ENCODE measurements at regions not wholly inside any gene's neighbourhood (a gene's known extent, or its start where the extent isn't known, plus 50 kb on each side); places are given as distances from the start of the nearest gene placed in this dataset.

DNA sequence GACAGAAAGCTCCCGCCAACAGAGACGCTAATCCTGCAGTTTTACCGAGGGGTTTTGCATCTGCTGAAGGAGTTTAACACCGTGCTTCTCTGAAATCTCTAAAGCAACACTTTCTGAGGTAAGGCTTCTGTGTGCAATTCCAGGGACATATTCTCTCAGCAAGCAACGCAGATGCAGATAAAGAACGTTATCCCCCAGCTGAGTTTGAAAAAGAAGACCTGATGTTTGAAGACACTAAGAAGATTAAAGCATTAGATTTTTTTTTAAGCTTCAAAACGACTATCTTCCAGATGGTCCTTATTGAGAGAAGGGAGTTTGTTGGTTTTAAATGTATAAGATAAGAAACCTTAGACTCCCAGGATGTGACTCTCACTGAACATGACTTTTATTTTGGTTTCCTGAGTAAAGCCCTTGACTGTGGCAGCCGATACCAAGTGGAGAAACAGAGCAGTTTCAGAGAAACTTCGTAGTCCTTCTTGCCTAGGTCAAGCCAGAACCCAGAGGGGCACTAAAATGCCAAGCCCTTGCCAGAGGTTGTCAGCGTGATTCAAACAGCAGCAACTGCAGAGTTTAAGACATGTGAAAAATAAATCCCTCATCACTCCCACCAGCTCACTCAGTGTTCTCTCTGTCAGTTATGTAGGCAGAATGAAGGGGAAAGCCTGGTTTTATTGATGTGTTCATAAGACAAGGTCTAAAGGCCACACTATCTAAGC is 353.3 kb upstream of the CNR1 start:
- H3K4me2 ChIP-seq (ENCODE audit: low read length), result no peak overlapping the region
- no peaks in the 10 kb centered on the region for H3K9me2 ChIP-seq (replicated peaks; ENCODE audit: control insufficient read depth, low read length)

DNA sequence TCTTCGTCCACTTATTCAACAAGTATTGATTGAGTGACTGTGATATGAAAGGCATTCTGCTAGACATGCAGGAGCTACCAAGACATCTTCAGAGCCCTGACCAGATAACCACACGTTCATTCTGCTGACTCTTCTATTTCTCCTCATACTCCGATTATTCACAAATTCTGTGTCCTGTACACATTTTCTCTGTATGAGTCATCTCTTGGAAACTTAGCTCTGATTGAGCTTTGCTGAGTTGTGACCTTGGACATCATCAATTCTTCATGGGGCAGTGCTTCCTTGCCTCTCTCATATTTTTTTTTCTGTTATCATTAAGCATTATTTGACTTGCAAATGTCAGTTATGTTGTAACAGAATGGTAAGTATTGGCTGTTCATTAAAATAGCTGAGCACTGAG is 351.6 kb upstream of the CNR1 start:
- Histone ChIP-seq H4K20me1 (ENCODE audit: control insufficient read depth, insufficient read depth, low read depth, low read length) (no peaks in the 10 kb centered on the region), H3K9me3 (ENCODE audit: control insufficient read depth, insufficient read depth, low read length) (0 out of 2 replicates have a peak, but pooled peaks cover 3% of the 10 kb centered on the region), H3K79me2 (ENCODE audit: control insufficient read depth, low read length) (no peaks in the 10 kb centered on the region), H3K4me3 (ENCODE audit: low read length) (no peak overlapping the region), H3K4me1 (ENCODE audit: control insufficient read depth, low read length) (no peaks in the 10 kb centered on the region), H3K4me2 (ENCODE audit: low read length) (no peak overlapping the region), H3K9me2 (replicated peaks; ENCODE audit: control insufficient read depth, low read length) (no peaks in the 10 kb centered on the region), H3K27me3 (ENCODE audit: control insufficient read depth, low read length) (no peaks in the 10 kb centered on the region), H3K27ac (ENCODE audit: low read depth, low read length) (no peak overlapping the region), H3K36me3 (ENCODE audit: control insufficient read depth, low read length) (no peaks in the 10 kb centered on the region), H3F3A (ENCODE audit: control insufficient read depth, insufficient read depth) (no peaks in the 10 kb centered on the region)
- TF ChIP-seq, protein P1, sequence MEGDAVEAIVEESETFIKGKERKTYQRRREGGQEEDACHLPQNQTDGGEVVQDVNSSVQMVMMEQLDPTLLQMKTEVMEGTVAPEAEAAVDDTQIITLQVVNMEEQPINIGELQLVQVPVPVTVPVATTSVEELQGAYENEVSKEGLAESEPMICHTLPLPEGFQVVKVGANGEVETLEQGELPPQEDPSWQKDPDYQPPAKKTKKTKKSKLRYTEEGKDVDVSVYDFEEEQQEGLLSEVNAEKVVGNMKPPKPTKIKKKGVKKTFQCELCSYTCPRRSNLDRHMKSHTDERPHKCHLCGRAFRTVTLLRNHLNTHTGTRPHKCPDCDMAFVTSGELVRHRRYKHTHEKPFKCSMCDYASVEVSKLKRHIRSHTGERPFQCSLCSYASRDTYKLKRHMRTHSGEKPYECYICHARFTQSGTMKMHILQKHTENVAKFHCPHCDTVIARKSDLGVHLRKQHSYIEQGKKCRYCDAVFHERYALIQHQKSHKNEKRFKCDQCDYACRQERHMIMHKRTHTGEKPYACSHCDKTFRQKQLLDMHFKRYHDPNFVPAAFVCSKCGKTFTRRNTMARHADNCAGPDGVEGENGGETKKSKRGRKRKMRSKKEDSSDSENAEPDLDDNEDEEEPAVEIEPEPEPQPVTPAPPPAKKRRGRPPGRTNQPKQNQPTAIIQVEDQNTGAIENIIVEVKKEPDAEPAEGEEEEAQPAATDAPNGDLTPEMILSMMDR (IDR thresholded peaks at IDR 0.05; ENCODE audit: low read depth, low read length, poor library complexity, severe bottlenecking), result no peak
- no peak for TF ChIP-seq EZH2phosphoT487 (IDR thresholded peaks at IDR 0.05; ENCODE audit: borderline replicate concordance, low read length)

More for the DNA sequence above, 353.3 kb upstream of the CNR1 start:
- no peak overlapping the region for H3K4me3 ChIP-seq (ENCODE audit: low read length)
- no peaks in the 10 kb centered on the region for H4K20me1 ChIP-seq (ENCODE audit: control insufficient read depth, insufficient read depth, low read depth, low read length)
- no peak overlapping the region for H3K27ac ChIP-seq (ENCODE audit: low read depth, low read length)
- no peaks in the 10 kb centered on the region for H3K27me3 ChIP-seq (ENCODE audit: control insufficient read depth, low read length)
- no peak for TF ChIP-seq EZH2phosphoT487 (IDR thresholded peaks at IDR 0.05; ENCODE audit: borderline replicate concordance, low read length)
- TF ChIP-seq, protein P1 (IDR thresholded peaks at IDR 0.05; ENCODE audit: low read depth, low read length, poor library complexity, severe bottlenecking), result no peak
- H3F3A ChIP-seq (ENCODE audit: control insufficient read depth, insufficient read depth), result no peaks in the 10 kb centered on the region
- no peaks in the 10 kb centered on the region for H3K36me3 ChIP-seq (ENCODE audit: control insufficient read depth, low read length)
- no peaks in the 10 kb centered on the region for H3K4me1 ChIP-seq (ENCODE audit: control insufficient read depth, low read length)
- no peaks in the 10 kb centered on the region for H3K79me2 ChIP-seq (ENCODE audit: control insufficient read depth, low read length)
- H3K9me3 ChIP-seq (ENCODE audit: control insufficient read depth, insufficient read depth, low read length), result no peaks in the 10 kb centered on the region

DNA sequence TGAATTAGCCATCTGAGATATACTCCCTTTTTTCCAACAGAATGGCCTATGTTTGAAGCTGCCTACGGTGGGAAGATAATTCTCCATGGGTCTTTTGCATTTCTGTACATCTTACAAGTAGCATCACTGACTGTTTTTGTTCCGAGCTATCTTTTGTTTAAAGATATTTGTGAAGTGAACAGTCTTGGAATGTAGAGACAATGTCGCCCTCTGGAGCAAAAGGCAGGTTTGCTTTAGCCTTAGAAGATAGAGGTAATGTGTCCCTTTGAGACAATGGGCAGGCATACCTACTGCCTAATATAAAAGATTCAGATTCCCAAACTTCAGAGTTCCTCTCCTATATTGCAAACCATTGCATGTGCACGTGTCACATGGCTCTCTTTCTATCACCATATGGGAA is 347.8 kb upstream of the CNR1 start:
- Histone ChIP-seq H3K79me2 (ENCODE audit: control insufficient read depth, low read length) (no peaks in the 10 kb centered on the region), H3K36me3 (ENCODE audit: control insufficient read depth, low read length) (no peaks in the 10 kb centered on the region)

More for the DNA sequence above, 347.8 kb upstream of the CNR1 start:
- H3K9me2 ChIP-seq (replicated peaks; ENCODE audit: control insufficient read depth, low read length), result no peaks in the 10 kb centered on the region
- no peaks in the 10 kb centered on the region for H3K27me3 ChIP-seq (ENCODE audit: control insufficient read depth, low read length)
- no peaks in the 10 kb centered on the region for H3F3A ChIP-seq (ENCODE audit: control insufficient read depth, insufficient read depth)
- H4K20me1 ChIP-seq (ENCODE audit: control insufficient read depth, insufficient read depth, low read depth, low read length), result no peaks in the 10 kb centered on the region
- no peak overlapping the region for H3K27ac ChIP-seq (ENCODE audit: low read depth, low read length)
- TF ChIP-seq EZH2phosphoT487 (IDR thresholded peaks at IDR 0.05; ENCODE audit: borderline replicate concordance, low read length), result no peak
- TF ChIP-seq, protein P1 (IDR thresholded peaks at IDR 0.05; ENCODE audit: low read depth, low read length, poor library complexity, severe bottlenecking), result peak; percentile 28
- no peaks in the 10 kb centered on the region for H3K4me1 ChIP-seq (ENCODE audit: control insufficient read depth, low read length)
- H3K9me3 ChIP-seq (ENCODE audit: control insufficient read depth, insufficient read depth, low read length), result 0 out of 2 replicates have a peak, but pooled peaks cover 3% of the 10 kb centered on the region
- no peak overlapping the region for H3K4me3 ChIP-seq (ENCODE audit: low read length)
- H3K4me2 ChIP-seq (ENCODE audit: low read length), result no peak overlapping the region

All from DOHH2 (cell line).